Endothelial cell of umbilical vein (primary cell): ENCODE measurements at regions not wholly inside any gene's neighbourhood (a gene's known extent, or its start where the extent isn't known, plus 50 kb on each side); places are given as distances from the start of the nearest gene placed in this dataset.

ENCODE experiments used
- BruUV-seq: library from RNA; stranded (reverse); fragments of 400-500 nt; replicated peaks from 2 replicates; lab custom pipeline; 2021; lab: Mats Ljungman, UMichigan
- CTCF ChIA-PET: fragments of 300-600, 350-600 bp; sonication (Branson Sonifier 250); formaldehyde crosslinking; loops from one replicate; lab custom pipeline; 2021; ENCODE audit warnings: antibody characterized with exemption, inconsistent platforms; lab: Charles Lee
- POLR2A ChIA-PET: fragments of 300-600, 350-600 bp; sonication (Branson Sonifier 250); formaldehyde crosslinking; loops from one replicate; lab custom pipeline; 2021; ENCODE audit warnings: antibody characterized with exemption, inconsistent platforms; lab: Charles Lee
- DNase-seq: peaks from one replicate; pipeline ENCODE4 v3.0.0-alpha.2; 2011; ENCODE audit warnings: low read depth, low spot score
- FAIRE-seq: peaks from 2 replicates; lab custom pipeline; 2011; peaks lifted over from hg19 to GRCh38; lab: Jason Lieb, UNC
- H2AFZ ChIP-seq: 2 replicates; pipeline ENCODE4 v1.6.0; 2012; ENCODE audit warnings: low read depth, low read length, control low read depth, inconsistent platforms
- H3K27ac ChIP-seq: 2 replicates; pipeline ENCODE4 v1.5.1; 2011; ENCODE audit warnings: low read depth, mild to moderate bottlenecking, control low read depth, low read length, moderate library complexity; ENCODE audit not compliant: insufficient read depth
- H3K27me3 ChIP-seq, 2 experiments: 2 replicates each; pipeline versions ENCODE4 v1.6.0 to v1.6.1; 2011; ENCODE audit warnings: low read length in 2 of 2, mixed read lengths in 1 of 2; ENCODE audit not compliant: control insufficient read depth in 2 of 2, insufficient read depth in 2 of 2
- H3K36me3 ChIP-seq, 2 experiments: 2 replicates in 1 of 2; 3 replicates in 1 of 2; pipeline ENCODE4 v1.5.1; 2011; ENCODE audit warnings: low read length in 2 of 2, mild to moderate bottlenecking in 1 of 2, moderate library complexity in 1 of 2; ENCODE audit not compliant: control insufficient read depth in 2 of 2, insufficient read depth in 2 of 2; ENCODE audit errors: extremely low read depth in 1 of 2
- H3K4me1 ChIP-seq: 3 replicates; pipeline ENCODE4 v1.5.1; 2011; ENCODE audit warnings: mild to moderate bottlenecking, low read length; ENCODE audit not compliant: control insufficient read depth, insufficient read depth; ENCODE audit errors: extremely low read depth
- H3K4me2 ChIP-seq: 2 replicates; pipeline ENCODE4 v1.6.1; 2011; ENCODE audit warnings: low read length, control low read depth, mixed read lengths; ENCODE audit not compliant: insufficient read depth
- H3K4me3 ChIP-seq, 3 experiments: fragments of 200-600 bp in 1 of 3; sonication (generic), shearing (Covaris generic) in 1 of 3; replicated peaks in 1 of 3; 2 replicates each; pipeline ENCODE4 v1.5.1; 2011 to 2016; ENCODE audit warnings: control low read depth in 3 of 3, low read length in 3 of 3, mild to moderate bottlenecking in 2 of 3, inconsistent platforms in 1 of 3, low read depth in 1 of 3, moderate library complexity in 1 of 3; ENCODE audit not compliant: insufficient read depth in 1 of 3
- H3K79me2 ChIP-seq: 2 replicates; pipeline ENCODE4 v1.6.0; 2012; ENCODE audit warnings: low read length, inconsistent platforms; ENCODE audit not compliant: control insufficient read depth, insufficient read depth
- H3K9ac ChIP-seq: replicated peaks from 2 replicates; pipeline ENCODE3; 2011; ENCODE audit warnings: low read length, control low read depth; ENCODE audit not compliant: insufficient read depth; ENCODE audit errors: extremely low read depth
- H3K9me1 ChIP-seq: replicated peaks from 3 replicates; pipeline ENCODE4 v1.6.0; 2011; ENCODE audit warnings: mild to moderate bottlenecking, low read length; ENCODE audit not compliant: control insufficient read depth, insufficient read depth; ENCODE audit errors: extremely low read depth
- H3K9me3 ChIP-seq: replicated peaks from 2 replicates; pipeline ENCODE4 v1.5.1; 2012; ENCODE audit warnings: low read length, inconsistent platforms; ENCODE audit not compliant: control insufficient read depth, insufficient read depth
- H4K20me1 ChIP-seq: replicated peaks from 2 replicates; pipeline ENCODE3; 2011; ENCODE audit warnings: mild to moderate bottlenecking, low read length; ENCODE audit not compliant: control insufficient read depth, insufficient read depth; ENCODE audit errors: extremely low read depth
- EZH2 ChIP-seq: IDR thresholded peaks from 2 replicates; pipeline ENCODE4 v1.6.1; 2012; ENCODE audit warnings: borderline replicate concordance, low read depth, mild to moderate bottlenecking, moderate library complexity, low read length, inconsistent platforms; ENCODE audit not compliant: severe bottlenecking
- FOS ChIP-seq: IDR thresholded peaks from 2 replicates; pipeline ENCODE4 v1.6.1; 2011; ENCODE audit warnings: mild to moderate bottlenecking, low read length, moderate library complexity, borderline replicate concordance; ENCODE audit not compliant: insufficient read depth
- GATA2 ChIP-seq: IDR thresholded peaks from 2 replicates; pipeline ENCODE4 v1.7.0; 2011; ENCODE audit warnings: low read depth, mild to moderate bottlenecking, moderate library complexity, mixed read lengths, low read length; ENCODE audit not compliant: insufficient read length, insufficient read depth
- JUN ChIP-seq: IDR thresholded peaks from 2 replicates; pipeline ENCODE4 v1.6.1; 2011; ENCODE audit warnings: borderline replicate concordance, low read depth; ENCODE audit not compliant: insufficient read length, insufficient read depth
- MYC ChIP-seq: IDR thresholded peaks from one replicate; pipeline ENCODE4 v1.6.1; 2011; ENCODE audit warnings: mild to moderate bottlenecking, low read depth, low read length
- POLR2A ChIP-seq: IDR thresholded peaks from 2 replicates; pipeline ENCODE4 v1.6.1; 2012; ENCODE audit warnings: low read depth, mild to moderate bottlenecking, control low read depth, low read length
- POLR2AphosphoS5 ChIP-seq: IDR thresholded peaks from 2 replicates; pipeline ENCODE4 v1.6.1; 2012; ENCODE audit warnings: low read depth, mild to moderate bottlenecking, control low read depth, low read length, moderate library complexity; ENCODE audit not compliant: insufficient read depth
- dilution Hi-C: fragments of 300-500 bp; cut with MboI; formaldehyde crosslinking; loops from one replicate; pipeline ENCODE4 v1.15.0; 2019; ENCODE audit warnings: low sequenced_read_pairs; ENCODE audit not compliant: extremely low pct_ligation_motif_present
- intact Hi-C: fragments of 100-400 bp; cut with micrococcal nuclease; formaldehyde crosslinking; loops from one replicate; pipeline ENCODE4 v1.10.0; 2022
- TF ChIP-seq, protein P1 (sequence below), 2 donors: IDR thresholded peaks; 1 replicate in 1 of 2; 2 replicates in 1 of 2; pipeline ENCODE4 v1.5.1; 2011; ENCODE audit warnings: low read length in 2 of 2, mild to moderate bottlenecking in 2 of 2, moderate library complexity in 2 of 2, control low read depth in 1 of 2, inconsistent platforms in 1 of 2, low read depth in 1 of 2; ENCODE audit not compliant: insufficient read depth in 1 of 2; ENCODE audit errors: extremely low read depth in 1 of 2
- TF ChIP-seq, protein P2 (sequence below): IDR thresholded peaks from 2 replicates; pipeline ENCODE4 v1.6.1; 2011; ENCODE audit not compliant: insufficient read depth, insufficient read length

DNA sequence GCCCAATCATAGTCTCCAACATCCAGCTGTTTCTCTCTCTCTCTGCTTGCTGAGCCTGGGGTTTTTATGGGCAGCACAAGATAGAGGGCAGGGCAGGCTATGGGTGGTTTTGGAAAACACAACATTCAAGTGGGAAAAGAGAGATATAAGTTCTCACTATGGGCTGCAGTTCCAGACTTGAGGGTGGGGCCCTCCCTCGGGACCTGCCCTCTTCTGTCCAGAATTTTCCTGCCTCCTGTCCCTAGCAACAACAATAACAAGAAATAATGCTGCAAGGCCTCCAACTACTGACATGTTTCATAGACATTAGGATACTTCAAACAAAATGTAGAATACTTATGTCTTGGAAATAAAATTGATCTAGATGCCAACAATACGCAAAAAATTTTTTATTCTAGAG is 107.8 kb downstream of the C18orf54 start:
- H3K27me3 ChIP-seq = no peaks in the 10 kb centered on the region
- H4K20me1 ChIP-seq = no peaks in the 10 kb centered on the region
- intact Hi-C loops = no loop called here
- no peak overlapping the region for H3K9ac ChIP-seq
- H3K4me2 ChIP-seq = no peak overlapping the region
- ChIA-PET POLR2A (no interaction called here), CTCF (no interaction called here)
- H3K9me3 ChIP-seq = no peaks in the 10 kb centered on the region
- no peak overlapping the region for H2AFZ ChIP-seq
- no peak overlapping the region for H3K4me3 ChIP-seq
- no peak overlapping the region for H3K27ac ChIP-seq
- FAIRE-seq (no peak), DNase-seq (no peak)
- no peaks in the 10 kb centered on the region for H3K36me3 ChIP-seq
- no peaks in the 10 kb centered on the region for H3K79me2 ChIP-seq
- no peaks in the 10 kb centered on the region for H3K9me1 ChIP-seq
- TF ChIP-seq FOS (no peak), MYC (no peak), POLR2A (no peak)
- BruUV-seq = no TSS peak
- no peaks in the 10 kb centered on the region for H3K4me1 ChIP-seq
- dilution Hi-C loops = no loop called here

DNA sequence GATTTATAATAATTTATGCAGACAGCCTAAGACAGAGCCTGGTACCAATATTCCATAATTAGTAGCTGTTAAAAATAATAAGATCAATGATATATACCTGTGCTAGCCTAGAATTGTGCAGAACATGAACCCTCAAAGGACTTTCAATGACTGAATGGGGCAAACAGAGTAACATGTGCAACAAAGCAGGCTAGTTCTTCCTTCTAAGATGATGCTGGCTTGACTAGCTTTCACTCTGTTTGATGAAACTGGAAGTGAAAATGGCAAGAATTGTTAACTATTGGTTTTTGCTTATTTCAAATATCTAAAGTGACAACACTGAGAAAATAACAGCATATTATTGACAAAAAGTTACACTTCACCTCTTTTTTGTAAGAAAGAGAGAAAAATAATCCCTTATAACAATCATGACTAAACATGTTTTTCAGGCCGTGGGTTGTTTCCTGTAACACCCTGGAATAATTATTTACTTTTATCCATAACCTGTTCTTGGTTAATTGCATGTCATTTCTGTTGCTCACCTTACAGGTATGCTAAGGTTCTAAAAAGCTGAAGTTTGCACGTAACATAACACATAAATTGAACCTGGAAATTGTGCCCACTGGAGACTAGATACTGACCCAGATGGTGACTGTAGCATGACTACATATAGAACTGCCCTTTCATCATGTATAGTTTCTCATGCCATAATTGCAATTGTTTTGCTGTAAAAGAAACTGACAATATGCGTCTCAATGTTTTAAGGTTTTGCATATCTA is 108.7 kb downstream of the C18orf54 start:
- H2AFZ ChIP-seq = no peak overlapping the region
- H3K4me1 ChIP-seq = no peaks in the 10 kb centered on the region
- H3K4me2 ChIP-seq = no peak overlapping the region
- H3K27me3 ChIP-seq = no peaks in the 10 kb centered on the region
- dilution Hi-C loops = no loop called here
- no peak overlapping the region for H3K4me3 ChIP-seq
- no TSS peak for BruUV-seq
- TF ChIP-seq JUN (no peak), MYC (no peak), EZH2 (no peak), FOS (no peak), GATA2 (no peak), POLR2A (no peak), POLR2AphosphoS5 (no peak)
- TF ChIP-seq, protein P1, sequence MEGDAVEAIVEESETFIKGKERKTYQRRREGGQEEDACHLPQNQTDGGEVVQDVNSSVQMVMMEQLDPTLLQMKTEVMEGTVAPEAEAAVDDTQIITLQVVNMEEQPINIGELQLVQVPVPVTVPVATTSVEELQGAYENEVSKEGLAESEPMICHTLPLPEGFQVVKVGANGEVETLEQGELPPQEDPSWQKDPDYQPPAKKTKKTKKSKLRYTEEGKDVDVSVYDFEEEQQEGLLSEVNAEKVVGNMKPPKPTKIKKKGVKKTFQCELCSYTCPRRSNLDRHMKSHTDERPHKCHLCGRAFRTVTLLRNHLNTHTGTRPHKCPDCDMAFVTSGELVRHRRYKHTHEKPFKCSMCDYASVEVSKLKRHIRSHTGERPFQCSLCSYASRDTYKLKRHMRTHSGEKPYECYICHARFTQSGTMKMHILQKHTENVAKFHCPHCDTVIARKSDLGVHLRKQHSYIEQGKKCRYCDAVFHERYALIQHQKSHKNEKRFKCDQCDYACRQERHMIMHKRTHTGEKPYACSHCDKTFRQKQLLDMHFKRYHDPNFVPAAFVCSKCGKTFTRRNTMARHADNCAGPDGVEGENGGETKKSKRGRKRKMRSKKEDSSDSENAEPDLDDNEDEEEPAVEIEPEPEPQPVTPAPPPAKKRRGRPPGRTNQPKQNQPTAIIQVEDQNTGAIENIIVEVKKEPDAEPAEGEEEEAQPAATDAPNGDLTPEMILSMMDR (IDR thresholded peaks at IDR 0.05; ENCODE audit: extremely low read depth in 1 of 2, insufficient read depth in 1 of 2, low read depth in 1 of 2, low read length in 2 of 2) = no peak
- TF ChIP-seq, protein P2, sequence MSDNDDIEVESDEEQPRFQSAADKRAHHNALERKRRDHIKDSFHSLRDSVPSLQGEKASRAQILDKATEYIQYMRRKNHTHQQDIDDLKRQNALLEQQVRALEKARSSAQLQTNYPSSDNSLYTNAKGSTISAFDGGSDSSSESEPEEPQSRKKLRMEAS = no peak
- POLR2A ChIA-PET = no interaction called here
- intact Hi-C loops = no loop called here
- no peaks in the 10 kb centered on the region for H3K9me3 ChIP-seq
- no peak for FAIRE-seq
- H3K79me2 ChIP-seq = no peaks in the 10 kb centered on the region
- H3K36me3 ChIP-seq = no peaks in the 10 kb centered on the region
- H3K27ac ChIP-seq = no peak overlapping the region
- no peaks in the 10 kb centered on the region for H4K20me1 ChIP-seq
- no peak overlapping the region for H3K9ac ChIP-seq
- no peaks in the 10 kb centered on the region for H3K9me1 ChIP-seq
- CTCF ChIA-PET = no interaction called here
- DNase-seq = no peak
